ENCODE measurements at regions not wholly inside any gene's neighbourhood (a gene's known extent, or its start where the extent isn't known, plus 50 kb on each side); places are given as distances from the start of the nearest gene placed in this dataset.

GRCh38 chr7:96887426-96887825, 117.9 kb upstream of the DLX6 start:
- intact Hi-C loops (cut with micrococcal nuclease; ENCODE audit: unreplicated experiment), result no loop called here
- Histone ChIP-seq H3K36me3 (ENCODE audit: insufficient read depth, low read length, poor library complexity, severe bottlenecking) (no peaks in the 10 kb centered on the region), H3K27me3 (replicated peaks; ENCODE audit: insufficient read depth, low read depth, low read length, poor library complexity) (no peaks in the 10 kb centered on the region), H3K27ac (ENCODE audit: low read depth, low read length, poor library complexity, severe bottlenecking) (no peak overlapping the region), H3K4me3 (ENCODE audit: low read depth, low read length, poor library complexity, severe bottlenecking) (no peak overlapping the region), H3K9me3 (ENCODE audit: low read depth, low read length, poor library complexity, severe bottlenecking) (no peaks in the 10 kb centered on the region), H3K4me1 (ENCODE audit: insufficient read depth, low read length, poor library complexity, severe bottlenecking) (no peaks in the 10 kb centered on the region)
- ChIA-PET POLR2A (ENCODE audit: low non-redundant PET) (no interaction called here), CTCF (no interaction called here)
- DNase-seq (ENCODE audit: low spot score), result no peak
- TF ChIP-seq CTCF (conservative IDR thresholded peaks at IDR 0.05; ENCODE audit: low read depth, low read length), result no peak
- BruUV-seq (replicated peaks), result no TSS peak

GRCh38 chr7:96899108-96899507, 106.2 kb upstream of the DLX6 start:
- intact Hi-C loops (cut with micrococcal nuclease; ENCODE audit: unreplicated experiment), result no loop called here
- ChIA-PET CTCF (no interaction called here), POLR2A (ENCODE audit: low non-redundant PET) (no interaction called here)
- DNase-seq (ENCODE audit: low spot score), result no peak
- Histone ChIP-seq H3K27me3 (replicated peaks; ENCODE audit: insufficient read depth, low read depth, low read length, poor library complexity) (no peaks in the 10 kb centered on the region), H3K27ac (ENCODE audit: low read depth, low read length, poor library complexity, severe bottlenecking) (no peak overlapping the region), H3K36me3 (ENCODE audit: insufficient read depth, low read length, poor library complexity, severe bottlenecking) (no peaks in the 10 kb centered on the region), H3K4me1 (ENCODE audit: insufficient read depth, low read length, poor library complexity, severe bottlenecking) (no peaks in the 10 kb centered on the region), H3K9me3 (ENCODE audit: low read depth, low read length, poor library complexity, severe bottlenecking) (no peaks in the 10 kb centered on the region), H3K4me3 (ENCODE audit: low read depth, low read length, poor library complexity, severe bottlenecking) (no peak overlapping the region)
- TF ChIP-seq EZH2 (IDR thresholded peaks at IDR 0.05; ENCODE audit: borderline replicate concordance, low read depth, low read length, poor library complexity, severe bottlenecking), result no peak
- TF ChIP-seq CTCF (conservative IDR thresholded peaks at IDR 0.05; ENCODE audit: low read depth, low read length), result no peak
- no TSS peak for BruUV-seq (replicated peaks)

DNA sequence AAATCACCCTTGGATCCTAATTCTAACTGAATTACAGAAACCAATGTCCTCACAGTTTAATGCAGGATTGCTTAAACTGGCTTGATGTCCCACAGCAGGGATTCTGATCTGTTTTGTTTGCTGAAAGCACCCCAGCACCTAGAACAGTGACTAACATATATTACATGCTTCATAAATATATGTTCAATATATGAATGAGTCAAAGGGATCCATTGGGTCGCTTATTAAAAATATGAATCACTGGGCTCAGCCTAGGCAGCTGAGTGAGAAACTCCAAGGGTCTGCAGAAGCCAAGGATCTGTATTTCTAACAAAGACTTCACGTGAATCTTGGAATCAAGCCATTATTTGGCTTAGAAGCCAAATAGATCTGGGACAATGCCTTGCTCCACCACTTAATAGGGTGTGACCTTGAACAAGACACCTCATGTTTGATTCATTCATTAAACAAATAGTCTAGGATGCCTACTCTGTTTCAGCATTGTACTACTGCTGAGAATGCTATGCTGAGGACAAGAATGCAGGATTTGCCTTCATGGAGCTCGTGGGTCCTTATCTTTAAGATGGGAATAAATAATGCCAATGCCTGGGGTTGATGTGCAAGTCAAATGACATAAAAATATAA, 103.4 kb upstream of the DLX6 start:
- CTCF ChIA-PET, result no interaction called here
- intact Hi-C loops (cut with micrococcal nuclease; ENCODE audit: unreplicated experiment), result no loop called here
- Histone ChIP-seq H3K4me3 (ENCODE audit: low read depth, low read length, poor library complexity, severe bottlenecking) (no peak overlapping the region), H3K27ac (ENCODE audit: low read depth, low read length, poor library complexity, severe bottlenecking) (no peak overlapping the region), H3K27me3 (replicated peaks; ENCODE audit: insufficient read depth, low read depth, low read length, poor library complexity) (no peaks in the 10 kb centered on the region), H3K36me3 (ENCODE audit: insufficient read depth, low read length, poor library complexity, severe bottlenecking) (no peaks in the 10 kb centered on the region), H3K4me1 (ENCODE audit: insufficient read depth, low read length, poor library complexity, severe bottlenecking) (no peaks in the 10 kb centered on the region), H3K9me3 (ENCODE audit: low read depth, low read length, poor library complexity, severe bottlenecking) (no peaks in the 10 kb centered on the region)
- no peak for DNase-seq (ENCODE audit: low spot score)
- BruUV-seq (replicated peaks), result no TSS peak
- POLR2A ChIA-PET (ENCODE audit: low non-redundant PET), result no interaction called here
- TF ChIP-seq CTCF (conservative IDR thresholded peaks at IDR 0.05; ENCODE audit: low read depth, low read length) (no peak), EZH2 (IDR thresholded peaks at IDR 0.05; ENCODE audit: borderline replicate concordance, low read depth, low read length, poor library complexity, severe bottlenecking) (no peak)
